H7 (cell line): ENCODE measurements at regions not wholly inside any gene's neighbourhood (a gene's known extent, or its start where the extent isn't known, plus 50 kb on each side); places are given as distances from the start of the nearest gene placed in this dataset.

ENCODE experiments used
- DNase-seq: peaks from one replicate; pipeline ENCODE4 v3.0.0; 2012
- H3K27me3 ChIP-seq: 2 replicates; pipeline ENCODE4 v1.6.0; 2011; ENCODE audit warnings: mild to moderate bottlenecking, low read length; ENCODE audit not compliant: control insufficient read depth, insufficient read depth
- H3K36me3 ChIP-seq: replicated peaks from 2 replicates; pipeline ENCODE4 v1.5.1; 2011; ENCODE audit warnings: low read length; ENCODE audit not compliant: control insufficient read depth, insufficient read depth
- H3K4me3 ChIP-seq: 2 replicates; pipeline ENCODE4 v1.5.1; 2011; ENCODE audit warnings: low read depth, mild to moderate bottlenecking, control low read depth, low read length, moderate library complexity; ENCODE audit not compliant: insufficient read depth

DNA sequence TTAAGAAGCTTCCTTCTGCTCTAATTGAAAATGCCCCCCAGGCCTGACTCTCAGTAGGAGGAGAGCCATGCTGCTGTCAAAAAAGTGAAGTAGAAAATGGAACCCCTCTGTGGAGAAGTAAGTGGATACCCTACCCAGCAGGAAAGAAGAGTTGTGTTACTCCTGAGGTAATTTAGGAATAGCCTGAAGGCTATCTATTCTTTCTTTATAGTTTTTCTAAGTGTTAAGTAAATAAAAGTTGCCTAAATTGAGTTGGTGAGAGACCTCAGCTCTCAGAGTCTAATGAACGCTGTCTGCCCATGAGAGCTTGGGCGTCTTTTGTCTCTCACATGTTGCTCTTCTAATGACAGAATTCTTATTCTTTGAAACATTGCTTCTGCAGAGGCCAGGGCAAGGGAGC lies 116.2 kb downstream of the NSUN3 start:
- no peaks in the 10 kb centered on the region for H3K36me3 ChIP-seq
- no peak for DNase-seq
- no peak overlapping the region for H3K4me3 ChIP-seq
- H3K27me3 ChIP-seq: no peaks in the 10 kb centered on the region

DNA sequence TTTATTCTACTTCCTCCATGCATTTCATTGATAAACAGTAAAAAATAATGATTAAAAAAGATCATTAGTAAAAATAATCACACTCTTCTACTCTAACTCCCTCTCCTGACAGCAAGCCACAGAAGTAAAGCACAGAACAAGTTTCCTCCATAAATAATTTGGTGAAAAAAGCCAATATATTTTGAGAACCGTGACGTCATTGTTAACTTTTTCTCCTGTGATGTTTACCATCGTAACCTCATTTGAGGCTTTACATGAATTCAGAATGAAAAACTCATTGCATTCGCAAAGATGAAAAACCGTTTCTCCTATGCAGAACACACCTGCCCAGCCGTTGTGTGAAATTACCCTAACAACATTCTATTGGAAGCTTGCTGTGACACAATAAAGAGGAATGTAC lies 120.7 kb downstream of the NSUN3 start:
- no peak for DNase-seq
- no peaks in the 10 kb centered on the region for H3K27me3 ChIP-seq
- H3K36me3 ChIP-seq: no peaks in the 10 kb centered on the region
- H3K4me3 ChIP-seq: no peak overlapping the region

DNA sequence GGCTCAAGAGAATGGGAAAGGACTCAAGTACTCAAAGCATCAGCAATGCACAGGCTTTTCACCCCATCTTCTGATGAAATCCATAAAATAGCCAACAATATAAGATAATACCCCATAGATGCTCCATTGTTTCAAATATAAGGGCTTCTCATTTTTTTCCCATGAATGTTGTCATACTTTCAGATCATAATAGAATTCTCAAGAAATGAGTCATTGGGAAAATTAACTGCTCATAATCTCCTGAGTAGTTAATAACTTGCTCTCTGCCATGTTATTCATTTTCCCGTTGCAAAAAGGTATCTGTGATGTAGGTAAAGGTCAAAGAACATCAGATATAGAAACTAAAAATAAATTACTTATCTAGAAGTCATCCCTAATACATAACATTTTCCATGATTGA lies 121.9 kb downstream of the NSUN3 start:
- no peak for DNase-seq
- Histone ChIP-seq H3K27me3 (no peaks in the 10 kb centered on the region), H3K36me3 (no peaks in the 10 kb centered on the region), H3K4me3 (no peak overlapping the region)

DNA sequence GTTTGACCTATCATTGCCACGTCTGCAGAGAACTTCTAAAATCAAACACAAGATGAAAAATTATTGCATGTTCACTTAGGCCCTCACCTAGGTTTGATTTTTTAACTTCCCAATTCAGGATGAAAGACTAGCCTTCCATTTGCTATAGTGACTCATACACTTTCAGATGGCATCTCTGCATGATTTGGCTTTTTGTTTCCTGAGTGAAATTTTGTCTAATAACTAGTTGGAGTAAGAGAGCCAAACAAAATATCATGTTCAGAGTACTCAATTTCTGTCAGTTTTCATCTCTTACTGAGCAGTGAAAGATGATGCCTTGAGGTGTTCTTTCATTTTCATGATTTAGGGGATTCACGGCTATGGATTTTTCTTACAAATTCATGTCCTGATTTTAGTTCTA lies 122.9 kb downstream of the NSUN3 start:
- Histone ChIP-seq H3K4me3 (no peak overlapping the region), H3K36me3 (no peaks in the 10 kb centered on the region), H3K27me3 (no peaks in the 10 kb centered on the region)
- no peak for DNase-seq

DNA sequence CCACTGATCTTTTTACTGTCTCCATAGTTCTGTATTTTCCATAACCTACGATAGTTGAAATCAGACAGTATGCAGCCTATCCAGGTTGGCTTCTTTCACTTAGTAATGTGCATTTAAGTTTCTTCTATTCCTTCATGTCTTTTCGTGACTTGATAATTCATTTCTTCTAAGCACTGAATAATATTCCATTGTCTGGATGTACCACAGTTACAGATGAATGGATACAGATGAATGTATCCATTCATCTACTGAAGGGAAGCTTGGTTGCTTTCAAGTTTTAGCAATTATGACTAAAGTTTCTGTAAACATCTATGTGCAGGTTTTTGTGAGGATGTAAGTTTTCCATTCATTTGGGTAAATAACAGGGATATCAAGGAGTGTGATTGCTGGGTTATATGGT lies 124.8 kb downstream of the NSUN3 start:
- H3K27me3 ChIP-seq: no peaks in the 10 kb centered on the region
- no peak overlapping the region for H3K4me3 ChIP-seq
- no peak for DNase-seq

DNA sequence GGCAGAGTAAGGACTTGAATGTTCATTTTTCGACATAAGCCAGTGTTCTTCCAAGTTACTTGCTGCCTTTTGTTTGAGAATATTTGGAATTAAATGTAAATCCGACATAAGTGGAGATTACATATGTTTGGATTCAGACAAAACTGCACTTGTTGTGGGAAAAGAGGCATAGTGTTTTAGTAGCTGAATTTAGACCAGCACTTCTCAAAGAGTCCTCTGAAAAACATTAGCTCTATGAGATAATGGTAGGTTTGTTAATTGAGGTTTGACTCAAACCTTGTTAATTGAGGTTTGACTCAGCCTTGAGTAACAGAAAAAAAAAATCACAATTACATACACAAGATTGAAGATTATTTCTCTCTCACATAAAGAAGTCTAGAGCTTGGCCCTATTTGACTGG lies 132.5 kb downstream of the NSUN3 start:
- no peaks in the 10 kb centered on the region for H3K36me3 ChIP-seq
- no peaks in the 10 kb centered on the region for H3K27me3 ChIP-seq

More for the DNA sequence above, 124.8 kb downstream of the NSUN3 start:
- H3K36me3 ChIP-seq: no peaks in the 10 kb centered on the region

DNA sequence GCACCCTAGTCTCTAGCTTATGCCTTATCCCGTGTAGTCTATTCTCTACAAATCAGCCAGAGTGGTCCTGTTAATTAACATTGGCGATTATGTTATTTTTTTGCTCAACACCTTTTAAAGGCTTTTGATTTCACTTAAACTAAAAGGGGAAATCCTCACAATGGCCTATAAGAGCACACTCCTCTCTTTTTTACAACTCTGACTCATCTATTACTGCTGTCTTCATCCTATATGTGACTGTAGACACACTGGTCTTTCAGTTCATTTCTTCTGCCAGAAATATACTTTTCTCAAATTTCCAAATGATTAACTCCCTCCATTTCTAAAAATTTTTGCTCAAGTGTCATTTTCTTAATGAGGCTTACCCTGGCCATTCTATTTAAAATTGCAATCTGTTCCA lies 143.4 kb downstream of the NSUN3 start:
- Histone ChIP-seq H3K4me3 (no peak overlapping the region), H3K36me3 (no peaks in the 10 kb centered on the region), H3K27me3 (no peaks in the 10 kb centered on the region)
- no peak for DNase-seq

More for the DNA sequence above, 132.5 kb downstream of the NSUN3 start:
- DNase-seq: no peak
- no peak overlapping the region for H3K4me3 ChIP-seq

DNA sequence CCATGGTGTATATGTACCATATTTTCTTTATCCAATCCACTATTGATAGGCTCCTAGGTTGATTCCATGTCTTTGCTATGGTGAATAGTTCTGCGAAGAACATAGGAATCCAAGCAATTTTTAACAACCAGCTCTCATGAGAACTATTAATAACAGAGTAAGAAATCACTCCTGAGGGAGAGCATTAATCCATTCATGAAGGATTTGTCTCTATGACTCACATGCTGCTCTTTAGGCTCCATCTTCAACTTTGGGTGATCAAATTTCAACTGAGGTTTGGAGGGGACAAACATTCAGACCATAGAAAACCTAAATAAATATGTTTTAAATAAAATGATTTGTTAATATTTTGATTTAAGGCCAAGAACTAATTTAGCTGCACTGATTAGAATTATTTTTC lies 147.4 kb downstream of the NSUN3 start:
- Histone ChIP-seq H3K36me3 (no peaks in the 10 kb centered on the region), H3K4me3 (no peak overlapping the region), H3K27me3 (no peaks in the 10 kb centered on the region)
- DNase-seq: no peak

DNA sequence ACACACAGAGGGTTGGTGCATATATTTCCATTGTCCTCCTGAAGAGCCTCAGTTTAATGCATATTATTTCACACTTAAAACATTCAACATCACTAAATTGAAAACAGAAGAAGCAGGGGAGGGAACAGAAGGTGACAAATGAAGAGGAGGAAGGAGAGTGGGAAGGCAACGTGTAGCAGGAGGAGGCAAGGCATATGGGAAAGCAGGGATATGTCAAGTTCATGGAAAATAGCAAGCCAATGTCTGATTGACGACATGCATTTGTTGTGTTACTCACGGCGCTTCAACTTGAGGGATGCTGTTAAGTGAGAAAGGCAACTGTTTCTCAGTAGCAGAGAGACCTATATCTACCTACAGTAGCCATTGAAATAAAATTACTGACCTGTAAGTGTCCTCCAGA lies 154.5 kb downstream of the NSUN3 start:
- Histone ChIP-seq H3K4me3 (no peak overlapping the region), H3K27me3 (no peaks in the 10 kb centered on the region), H3K36me3 (no peaks in the 10 kb centered on the region)
- no peak for DNase-seq

DNA sequence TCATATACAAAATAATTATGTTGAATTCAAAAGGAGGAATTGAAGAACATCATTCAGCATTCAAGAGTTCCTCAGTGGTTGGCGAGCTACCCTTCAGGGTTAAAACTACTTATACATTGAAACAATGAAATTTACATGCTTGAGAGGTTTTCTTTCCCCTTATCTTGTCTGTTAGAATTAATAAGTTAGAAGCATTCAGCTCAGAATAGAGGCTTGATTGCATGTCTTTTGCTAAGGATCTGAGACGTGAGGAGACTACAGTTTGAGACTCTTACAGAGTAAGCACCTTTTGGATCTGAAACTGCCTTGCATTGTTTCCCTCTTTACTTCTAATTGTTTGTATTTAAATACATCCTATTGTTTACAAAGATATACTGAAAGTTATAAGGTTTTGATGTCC lies 157.6 kb downstream of the NSUN3 start:
- DNase-seq: no peak
- H3K4me3 ChIP-seq: no peak overlapping the region
- no peaks in the 10 kb centered on the region for H3K27me3 ChIP-seq
- no peaks in the 10 kb centered on the region for H3K36me3 ChIP-seq

DNA sequence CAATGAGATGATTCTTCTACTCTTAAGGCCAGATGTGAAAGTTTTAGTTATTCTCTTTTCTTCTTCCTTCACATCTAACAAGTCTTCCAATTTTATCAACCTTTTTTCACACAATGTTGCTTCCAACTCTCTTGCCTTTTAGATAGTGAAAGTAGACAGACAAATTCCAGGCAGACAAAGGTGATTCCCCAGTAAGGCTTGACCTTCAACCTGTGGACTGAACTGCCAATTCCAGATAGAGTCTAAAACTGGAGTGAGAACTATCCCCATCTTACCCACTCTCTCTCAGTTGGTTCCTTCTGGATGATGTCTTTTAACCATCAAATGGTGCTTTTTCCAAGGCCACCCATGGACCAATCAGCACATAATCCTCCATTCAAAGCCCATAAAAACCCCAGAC lies 159.0 kb downstream of the NSUN3 start:
- no peak for DNase-seq
- Histone ChIP-seq H3K4me3 (no peak overlapping the region), H3K36me3 (no peaks in the 10 kb centered on the region), H3K27me3 (no peaks in the 10 kb centered on the region)

DNA sequence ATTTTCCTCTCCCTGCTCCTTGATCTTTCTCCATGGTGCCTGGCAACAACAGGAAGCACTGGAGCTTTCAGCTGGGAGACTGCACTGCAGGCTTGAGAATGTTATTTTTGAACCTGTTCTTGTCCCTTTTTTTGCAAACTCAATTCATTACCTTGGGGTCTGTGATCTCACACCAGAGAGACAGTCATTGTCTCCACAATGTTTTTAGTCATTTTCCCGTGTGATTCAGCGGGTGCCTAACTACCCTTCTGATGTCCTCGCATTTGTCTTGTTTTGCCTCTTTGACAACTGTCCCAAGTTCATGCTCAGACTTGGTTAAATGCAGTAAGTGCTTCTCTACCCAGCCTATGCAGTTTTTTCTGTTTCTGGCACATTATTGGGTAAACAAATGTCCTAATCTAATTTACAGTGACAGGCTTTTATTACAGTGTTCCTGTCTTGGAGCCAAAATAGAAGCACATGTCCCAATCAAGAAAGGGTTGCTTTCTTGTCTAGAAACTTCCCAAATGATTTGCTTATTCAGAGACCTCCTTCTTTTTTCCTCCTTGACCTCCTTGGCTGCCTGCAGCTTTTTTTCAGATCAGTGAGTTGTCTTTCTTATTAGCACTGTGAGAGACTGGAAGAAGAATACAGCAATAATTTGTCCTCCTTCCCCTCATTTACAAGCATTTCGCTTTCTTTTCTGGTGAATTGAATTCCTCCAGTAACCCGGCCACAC lies 162.4 kb downstream of the NSUN3 start:
- no peaks in the 10 kb centered on the region for H3K36me3 ChIP-seq
- H3K27me3 ChIP-seq: no peaks in the 10 kb centered on the region
- no peak for DNase-seq
- no peak overlapping the region for H3K4me3 ChIP-seq

DNA sequence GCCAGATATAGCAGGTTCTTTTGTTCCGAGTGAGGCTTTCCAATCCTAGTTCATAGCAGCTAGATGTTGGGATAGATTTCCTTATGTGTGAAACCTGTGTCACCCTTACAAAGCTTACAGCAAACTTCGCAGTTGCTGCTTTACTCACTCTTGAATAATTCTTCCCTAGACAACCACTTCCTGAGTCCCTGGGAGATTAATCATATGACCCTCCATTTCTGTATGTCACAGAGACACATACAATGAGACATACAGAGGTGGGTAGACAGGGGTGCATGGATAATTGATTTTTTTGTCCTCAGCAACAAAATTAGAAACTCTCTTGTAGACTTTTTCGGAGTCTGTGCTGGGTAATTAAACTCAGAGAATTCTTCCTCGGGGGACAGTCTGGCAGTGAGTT lies 163.2 kb downstream of the NSUN3 start:
- DNase-seq: no peak
- no peaks in the 10 kb centered on the region for H3K27me3 ChIP-seq
- no peak overlapping the region for H3K4me3 ChIP-seq
- H3K36me3 ChIP-seq: no peaks in the 10 kb centered on the region

DNA sequence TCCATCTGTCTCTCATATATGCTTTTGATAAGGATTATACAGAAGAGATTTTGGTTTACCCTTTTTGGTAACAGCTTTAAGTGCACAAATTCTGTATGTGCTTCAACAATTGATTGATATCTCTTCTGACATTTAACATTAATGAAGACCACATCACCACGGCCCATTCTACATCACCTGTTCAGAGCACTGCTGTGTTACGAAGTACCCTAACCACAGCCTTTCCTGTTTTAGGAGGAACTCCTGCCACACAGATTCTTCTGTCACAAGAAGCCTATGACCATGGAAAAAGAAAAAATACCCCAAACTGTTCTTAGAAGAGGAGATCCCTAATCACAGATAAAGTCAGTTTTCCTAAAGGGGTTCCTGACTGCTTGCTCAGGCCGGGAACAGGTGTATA lies 170.1 kb downstream of the NSUN3 start:
- H3K27me3 ChIP-seq: no peaks in the 10 kb centered on the region
- H3K36me3 ChIP-seq: no peaks in the 10 kb centered on the region
- DNase-seq: no peak
- no peak overlapping the region for H3K4me3 ChIP-seq

DNA sequence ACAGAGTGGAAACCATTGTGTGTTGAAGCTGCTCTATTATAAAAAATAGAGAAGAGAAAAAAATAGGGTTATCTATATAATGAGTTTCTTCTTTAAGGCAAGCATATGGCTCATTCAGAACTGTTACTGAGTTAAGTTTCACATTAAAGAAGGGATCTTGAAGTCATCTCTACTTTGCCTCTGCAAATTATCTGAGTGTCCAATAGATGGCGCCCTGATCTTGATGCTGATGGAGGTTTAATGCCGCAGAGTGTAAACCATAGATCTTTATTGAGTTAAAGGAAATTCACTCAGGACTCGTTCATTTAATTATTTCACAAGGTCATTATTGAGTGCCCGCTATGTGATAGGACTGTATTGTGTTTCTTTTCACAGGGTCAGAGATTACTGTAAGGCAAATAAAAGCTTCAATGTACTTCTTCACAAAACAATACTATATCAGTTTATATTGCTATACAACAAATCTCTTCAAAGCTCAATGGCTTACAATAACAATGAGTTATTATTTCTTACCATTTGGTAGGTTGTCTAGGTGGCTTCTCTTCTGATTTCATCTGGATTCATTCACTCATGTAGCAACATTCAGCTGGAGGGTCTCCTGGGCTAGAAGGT lies 171.4 kb downstream of the NSUN3 start:
- H3K36me3 ChIP-seq: no peaks in the 10 kb centered on the region
- H3K27me3 ChIP-seq: no peaks in the 10 kb centered on the region
- DNase-seq: peak; percentile 10
- no peak overlapping the region for H3K4me3 ChIP-seq

DNA sequence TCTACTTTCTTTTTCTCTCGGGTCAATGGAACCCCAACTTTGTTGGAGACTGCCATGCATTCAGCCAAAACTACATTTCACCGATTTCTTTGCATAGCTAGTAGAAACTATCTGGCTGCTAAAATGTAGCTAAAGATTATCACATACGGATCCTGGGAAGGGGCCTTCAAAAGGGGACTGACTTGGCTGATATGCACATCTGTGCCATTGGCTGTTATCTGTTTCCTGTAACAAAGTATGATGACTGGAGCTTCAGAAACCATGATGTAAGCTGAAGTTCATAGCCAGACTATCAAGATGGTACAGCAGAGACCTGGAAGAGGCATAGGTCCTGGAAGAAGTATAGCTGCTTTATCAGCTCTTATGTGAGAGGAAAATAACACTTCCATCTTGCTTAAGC lies 179.1 kb downstream of the NSUN3 start:
- no peak for DNase-seq
- Histone ChIP-seq H3K27me3 (no peaks in the 10 kb centered on the region), H3K4me3 (no peak overlapping the region), H3K36me3 (no peaks in the 10 kb centered on the region)
